ENCODE measurements at regions not wholly inside any gene's neighbourhood (a gene's known extent, or its start where the extent isn't known, plus 50 kb on each side); places are given as distances from the start of the nearest gene placed in this dataset.
A peak's percentile ranks its signal among the peaks of the same experiment; 100 is the strongest.

GRCh38 chr6:6712449-6713403, 124.2 kb downstream of the LY86 start (continued):
- TF ChIP-seq CEBPZ (IDR thresholded peaks at IDR 0.05; ENCODE audit: borderline replicate concordance, low read depth, low read length) (no peak), ZNF134 (CRISPR knock-in tag; conservative IDR thresholded peaks at IDR 0.05) (no peak), MEIS2 (IDR thresholded peaks at IDR 0.05; ENCODE audit: partially characterized antibody) (peak; percentile 100), KDM2B (CRISPR knock-in tag; IDR thresholded peaks at IDR 0.05) (no peak), LEF1 (IDR thresholded peaks at IDR 0.05) (peak; percentile 97), ZBTB26 (CRISPR knock-in tag; IDR thresholded peaks at IDR 0.05) (no peak), ZNF77 (CRISPR knock-in tag; IDR thresholded peaks at IDR 0.05) (no peak), EGR1 (conservative IDR thresholded peaks at IDR 0.05) (peak; percentile 55; the same call in 1 of the 2 replicates), POLR2AphosphoS2 (IDR thresholded peaks at IDR 0.05; ENCODE audit: low read length) (no peak), GTF2E2 (tag; IDR thresholded peaks at IDR 0.05) (no peak), TBL1XR1 (IDR thresholded peaks at IDR 0.05; ENCODE audit: low read length in 2 of 2) (peak; percentile 66 to 85; a peak in 1 of 4 replicates), ZNF24 (IDR thresholded peaks at IDR 0.05) (no peak)
- TF ChIP-seq, protein P1, sequence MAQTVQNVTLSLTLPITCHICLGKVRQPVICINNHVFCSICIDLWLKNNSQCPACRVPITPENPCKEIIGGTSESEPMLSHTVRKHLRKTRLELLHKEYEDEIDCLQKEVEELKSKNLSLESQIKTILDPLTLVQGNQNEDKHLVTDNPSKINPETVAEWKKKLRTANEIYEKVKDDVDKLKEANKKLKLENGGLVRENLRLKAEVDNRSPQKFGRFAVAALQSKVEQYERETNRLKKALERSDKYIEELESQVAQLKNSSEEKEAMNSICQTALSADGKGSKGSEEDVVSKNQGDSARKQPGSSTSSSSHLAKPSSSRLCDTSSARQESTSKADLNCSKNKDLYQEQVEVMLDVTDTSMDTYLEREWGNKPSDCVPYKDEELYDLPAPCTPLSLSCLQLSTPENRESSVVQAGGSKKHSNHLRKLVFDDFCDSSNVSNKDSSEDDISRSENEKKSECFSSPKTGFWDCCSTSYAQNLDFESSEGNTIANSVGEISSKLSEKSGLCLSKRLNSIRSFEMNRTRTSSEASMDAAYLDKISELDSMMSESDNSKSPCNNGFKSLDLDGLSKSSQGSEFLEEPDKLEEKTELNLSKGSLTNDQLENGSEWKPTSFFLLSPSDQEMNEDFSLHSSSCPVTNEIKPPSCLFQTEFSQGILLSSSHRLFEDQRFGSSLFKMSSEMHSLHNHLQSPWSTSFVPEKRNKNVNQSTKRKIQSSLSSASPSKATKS (CRISPR knock-in tag; IDR thresholded peaks at IDR 0.05), result no peak

All from K562 (cell line).